ENCODE measurements at regions not wholly inside any gene's neighbourhood (a gene's known extent, or its start where the extent isn't known, plus 50 kb on each side); places are given as distances from the start of the nearest gene placed in this dataset.

DNA sequence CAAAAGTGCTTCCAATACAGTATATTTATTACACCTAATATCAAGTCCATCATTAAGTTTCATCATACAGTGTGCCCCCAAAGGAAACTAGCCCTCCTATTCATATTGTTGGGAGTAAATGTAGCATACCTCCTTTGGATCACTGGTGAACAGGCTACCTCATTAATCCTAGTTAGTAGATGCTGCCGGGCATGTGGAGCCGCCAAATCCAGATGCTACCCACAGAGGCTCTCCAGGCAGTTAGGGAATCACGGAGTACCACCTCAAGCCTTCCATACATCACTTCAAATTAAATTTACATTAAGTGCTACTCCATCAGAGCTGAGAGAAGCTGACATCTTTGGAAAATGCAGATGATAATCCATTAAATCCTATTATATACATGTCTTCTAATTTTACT is 121.7 kb upstream of the FOXD3 start (continued):
- TF ChIP-seq, protein P1, sequence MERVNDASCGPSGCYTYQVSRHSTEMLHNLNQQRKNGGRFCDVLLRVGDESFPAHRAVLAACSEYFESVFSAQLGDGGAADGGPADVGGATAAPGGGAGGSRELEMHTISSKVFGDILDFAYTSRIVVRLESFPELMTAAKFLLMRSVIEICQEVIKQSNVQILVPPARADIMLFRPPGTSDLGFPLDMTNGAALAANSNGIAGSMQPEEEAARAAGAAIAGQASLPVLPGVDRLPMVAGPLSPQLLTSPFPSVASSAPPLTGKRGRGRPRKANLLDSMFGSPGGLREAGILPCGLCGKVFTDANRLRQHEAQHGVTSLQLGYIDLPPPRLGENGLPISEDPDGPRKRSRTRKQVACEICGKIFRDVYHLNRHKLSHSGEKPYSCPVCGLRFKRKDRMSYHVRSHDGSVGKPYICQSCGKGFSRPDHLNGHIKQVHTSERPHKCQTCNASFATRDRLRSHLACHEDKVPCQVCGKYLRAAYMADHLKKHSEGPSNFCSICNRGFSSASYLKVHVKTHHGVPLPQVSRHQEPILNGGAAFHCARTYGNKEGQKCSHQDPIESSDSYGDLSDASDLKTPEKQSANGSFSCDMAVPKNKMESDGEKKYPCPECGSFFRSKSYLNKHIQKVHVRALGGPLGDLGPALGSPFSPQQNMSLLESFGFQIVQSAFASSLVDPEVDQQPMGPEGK (CRISPR knock-in tag; IDR thresholded peaks at IDR 0.05; ENCODE audit: borderline replicate concordance): no peak
- TF ChIP-seq BRD4 (IDR thresholded peaks at IDR 0.05) (no peak), HMG20B (CRISPR knock-in tag; IDR thresholded peaks at IDR 0.05) (no peak), BACH1 (tag; IDR thresholded peaks at IDR 0.05) (no peak), CCAR2 (IDR thresholded peaks at IDR 0.05; ENCODE audit: low read depth, low read length) (no peak), RB1 (IDR thresholded peaks at IDR 0.05; ENCODE audit: low read depth) (no peak), ZNF140 (CRISPR knock-in tag; IDR thresholded peaks at IDR 0.05) (no peak), TSC22D4 (tag; IDR thresholded peaks at IDR 0.05) (no peak), ATF7 (IDR thresholded peaks at IDR 0.05) (no peak), PCBP2 (IDR thresholded peaks at IDR 0.05; ENCODE audit: low read depth, low read length, poor library complexity, severe bottlenecking) (no peak), TCF7L2 (IDR thresholded peaks at IDR 0.05; ENCODE audit: low read depth, low read length) (no peak), ETV5 (CRISPR knock-in tag; IDR thresholded peaks at IDR 0.05; ENCODE audit: low read depth) (no peak), TAF15 (IDR thresholded peaks at IDR 0.05; ENCODE audit: low read depth, low read length) (no peak)
- TF ChIP-seq, protein P2, sequence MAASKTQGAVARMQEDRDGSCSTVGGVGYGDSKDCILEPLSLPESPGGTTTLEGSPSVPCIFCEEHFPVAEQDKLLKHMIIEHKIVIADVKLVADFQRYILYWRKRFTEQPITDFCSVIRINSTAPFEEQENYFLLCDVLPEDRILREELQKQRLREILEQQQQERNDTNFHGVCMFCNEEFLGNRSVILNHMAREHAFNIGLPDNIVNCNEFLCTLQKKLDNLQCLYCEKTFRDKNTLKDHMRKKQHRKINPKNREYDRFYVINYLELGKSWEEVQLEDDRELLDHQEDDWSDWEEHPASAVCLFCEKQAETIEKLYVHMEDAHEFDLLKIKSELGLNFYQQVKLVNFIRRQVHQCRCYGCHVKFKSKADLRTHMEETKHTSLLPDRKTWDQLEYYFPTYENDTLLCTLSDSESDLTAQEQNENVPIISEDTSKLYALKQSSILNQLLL (CRISPR knock-in tag; IDR thresholded peaks at IDR 0.05; ENCODE audit: borderline replicate concordance): no peak
- TF ChIP-seq, protein P3, sequence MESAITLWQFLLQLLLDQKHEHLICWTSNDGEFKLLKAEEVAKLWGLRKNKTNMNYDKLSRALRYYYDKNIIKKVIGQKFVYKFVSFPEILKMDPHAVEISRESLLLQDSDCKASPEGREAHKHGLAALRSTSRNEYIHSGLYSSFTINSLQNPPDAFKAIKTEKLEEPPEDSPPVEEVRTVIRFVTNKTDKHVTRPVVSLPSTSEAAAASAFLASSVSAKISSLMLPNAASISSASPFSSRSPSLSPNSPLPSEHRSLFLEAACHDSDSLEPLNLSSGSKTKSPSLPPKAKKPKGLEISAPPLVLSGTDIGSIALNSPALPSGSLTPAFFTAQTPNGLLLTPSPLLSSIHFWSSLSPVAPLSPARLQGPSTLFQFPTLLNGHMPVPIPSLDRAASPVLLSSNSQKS (CRISPR knock-in tag; IDR thresholded peaks at IDR 0.05): no peak

Data from K562 (cell line).